HG03045 (cell line): ENCODE measurements at regions not wholly inside any gene's neighbourhood (a gene's known extent, or its start where the extent isn't known, plus 50 kb on each side); places are given as distances from the start of the nearest gene placed in this dataset.
"Not testable (repeated sequence)": the region's sequence is repeated elsewhere in the genome, so short reads cannot be mapped to it uniquely, and the experiment has no call there.

ENCODE experiments used
- ATAC-seq: cut with Tn5 transposase; IDR thresholded peaks from one replicate; pipeline ENCODE4 v1.9.1; 2021; ENCODE audit warnings: mild to moderate bottlenecking, moderate library complexity; ENCODE audit not compliant: unreplicated experiment

DNA sequence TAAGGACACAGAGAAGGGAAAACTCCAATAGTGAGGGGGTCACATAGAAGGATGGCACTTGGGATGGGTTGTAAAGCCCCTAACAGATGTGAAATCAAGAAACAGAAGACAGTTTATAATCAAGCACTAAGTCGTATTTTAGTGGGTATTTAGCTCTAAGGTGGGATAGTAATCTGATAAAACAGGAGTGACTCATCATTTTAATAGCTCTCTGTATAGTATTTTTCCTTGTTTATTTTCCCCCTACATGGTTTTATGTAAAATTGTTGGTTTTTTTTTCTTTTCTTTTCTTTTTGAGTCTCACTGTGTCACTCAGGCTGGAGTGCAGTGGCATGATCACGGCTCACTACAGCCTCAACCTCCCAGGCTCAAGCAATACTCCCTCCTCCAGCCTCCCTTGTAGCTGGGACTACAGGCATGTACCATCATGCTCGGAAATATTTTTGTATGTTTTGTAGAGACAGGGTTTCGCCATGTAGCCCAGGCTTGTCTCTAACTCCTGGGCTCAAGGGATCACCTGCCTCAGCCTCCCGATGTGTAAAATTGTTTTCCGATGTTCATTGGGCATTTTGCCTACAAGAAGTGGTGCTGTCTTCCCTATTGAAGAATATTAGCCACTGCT, 142.6 kb upstream of the SERPINE2 start:
- ATAC-seq = no peak

DNA sequence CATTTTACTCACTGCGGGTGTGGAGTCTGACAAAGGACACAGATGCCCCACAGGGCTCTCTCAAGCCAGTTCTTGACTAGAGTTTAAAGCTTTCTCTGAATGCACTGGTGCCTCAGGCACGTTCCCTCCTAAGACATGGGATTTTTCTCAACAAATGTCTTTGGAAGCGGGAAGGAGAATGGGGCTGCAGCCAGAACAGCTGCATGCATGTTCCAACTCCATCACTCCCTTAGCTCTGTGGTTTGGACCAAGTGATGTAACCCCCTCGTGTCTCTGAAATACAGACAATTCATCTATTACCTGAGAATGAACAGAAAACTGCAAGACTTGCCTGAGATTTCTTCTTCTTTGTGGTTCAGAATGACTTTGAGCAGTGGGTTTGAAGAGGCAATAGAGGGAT, 141.7 kb upstream of the SERPINE2 start:
- ATAC-seq = no peak

- ATAC-seq = no peak
These were observed 139.0 kb upstream of the SERPINE2 start for GRCh38 chr2:224178056-224178455.

GRCh38 chr2:224175538-224175937, 136.5 kb upstream of the SERPINE2 start:
- no peak for ATAC-seq

DNA sequence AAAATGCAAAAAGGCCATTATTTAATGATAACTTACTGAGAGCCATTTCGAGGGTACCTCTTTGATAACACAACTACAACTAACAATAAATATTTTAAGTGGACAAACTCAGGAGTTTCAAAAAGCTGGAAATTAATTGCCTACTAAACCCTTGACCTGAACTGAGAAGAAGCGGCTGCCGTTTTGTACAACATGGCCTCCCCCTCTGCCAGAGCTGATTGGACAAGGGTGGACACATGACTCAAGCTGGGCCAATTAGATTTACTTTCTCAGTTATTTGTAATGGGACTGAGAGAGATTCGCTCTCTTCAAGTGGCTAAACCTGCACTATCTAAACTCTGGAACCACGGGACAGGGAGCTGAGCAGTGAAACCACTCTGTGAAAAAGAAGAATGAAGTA, 135.9 kb upstream of the SERPINE2 start:
- no peak for ATAC-seq

DNA sequence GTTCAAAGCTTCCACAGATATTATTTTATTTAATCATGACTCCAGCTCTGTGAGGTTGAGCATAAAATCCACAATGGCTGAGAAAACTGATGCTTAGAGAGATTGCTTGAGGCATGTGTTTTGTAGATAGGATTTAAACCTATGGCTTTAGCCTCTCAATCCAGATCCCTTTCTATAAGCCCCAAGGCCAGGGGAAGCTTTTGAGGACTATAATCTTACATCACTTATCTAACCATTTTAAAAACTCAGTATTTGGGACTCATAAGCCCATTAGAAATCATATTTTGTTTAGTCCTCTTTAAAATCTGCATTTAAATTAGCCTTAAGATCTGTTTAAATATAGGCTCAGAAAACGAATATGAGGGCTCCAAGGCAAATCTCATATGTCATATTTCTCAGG, 135.4 kb upstream of the SERPINE2 start:
- ATAC-seq = no peak

DNA sequence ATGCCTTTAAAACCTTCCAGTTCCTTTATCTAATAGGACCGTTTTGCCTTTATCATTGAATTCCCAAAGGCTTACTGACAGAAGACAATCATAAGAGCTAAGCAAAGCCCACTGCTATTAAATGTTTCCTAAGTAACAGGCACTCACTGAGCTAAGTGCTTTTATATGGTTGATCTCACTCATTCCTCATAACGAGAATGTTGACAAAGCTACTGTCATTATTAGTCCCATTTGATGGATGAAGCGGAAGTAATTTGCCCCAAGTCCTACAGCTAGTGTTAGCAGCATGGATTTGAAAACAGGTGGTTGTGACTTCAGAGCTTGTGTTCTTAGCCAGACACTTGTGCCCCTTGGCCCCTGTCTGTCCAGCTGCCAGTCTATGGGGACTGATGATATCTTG, 134.8 kb upstream of the SERPINE2 start:
- no peak for ATAC-seq

- no peak for ATAC-seq
These were observed 134.1 kb upstream of the SERPINE2 start for GRCh38 chr2:224173210-224173609.

DNA sequence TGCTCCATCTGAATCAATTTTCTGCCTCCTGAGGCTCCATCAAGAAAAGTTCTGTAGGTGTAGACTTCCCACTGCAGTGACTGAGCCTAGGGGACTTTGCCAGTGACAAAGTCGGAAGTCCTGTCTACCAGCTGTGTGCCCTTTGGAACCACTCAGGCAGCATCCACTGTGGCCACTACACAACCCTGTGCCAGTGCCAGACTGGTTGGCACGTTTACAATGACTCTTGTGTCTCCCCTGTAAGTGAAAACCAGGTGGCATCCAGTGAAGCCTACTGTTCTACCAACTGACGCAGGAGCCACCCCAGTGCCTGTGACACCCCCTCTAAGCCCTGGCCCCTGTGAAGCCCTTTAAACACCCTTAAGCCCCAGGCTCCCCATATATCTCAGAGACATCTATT, 132.1 kb upstream of the SERPINE2 start:
- ATAC-seq = no peak

GRCh38 chr2:224169847-224170246, 130.8 kb upstream of the SERPINE2 start:
- no peak for ATAC-seq

DNA sequence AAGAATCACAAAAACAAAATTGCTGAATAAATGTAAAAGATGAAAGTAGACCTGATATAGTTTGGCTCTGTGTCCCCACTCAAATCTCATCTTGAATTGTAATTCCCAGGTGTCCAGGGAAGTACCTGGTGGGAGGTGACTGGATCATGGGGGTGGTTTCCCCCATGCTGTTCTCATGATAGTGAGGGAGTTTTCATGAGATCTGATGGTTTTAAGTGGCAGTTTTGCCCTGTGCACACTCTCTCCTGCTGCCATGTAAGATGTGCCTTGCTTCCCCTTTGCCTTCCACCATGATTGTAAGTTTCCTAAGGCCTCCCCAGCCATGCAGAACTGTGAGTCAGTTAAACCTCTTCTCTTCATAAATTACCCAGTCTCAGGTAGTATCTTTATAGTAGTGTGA, 128.7 kb upstream of the SERPINE2 start:
- ATAC-seq = not testable (repeated sequence)

GRCh38 chr2:224166654-224167053, 127.6 kb upstream of the SERPINE2 start:
- ATAC-seq = no peak

GRCh38 chr2:224165901-224166319, 126.8 kb upstream of the SERPINE2 start:
- no peak for ATAC-seq

- no peak for ATAC-seq
These were observed 124.7 kb upstream of the SERPINE2 start for GRCh38 chr2:224163566-224164307.

DNA sequence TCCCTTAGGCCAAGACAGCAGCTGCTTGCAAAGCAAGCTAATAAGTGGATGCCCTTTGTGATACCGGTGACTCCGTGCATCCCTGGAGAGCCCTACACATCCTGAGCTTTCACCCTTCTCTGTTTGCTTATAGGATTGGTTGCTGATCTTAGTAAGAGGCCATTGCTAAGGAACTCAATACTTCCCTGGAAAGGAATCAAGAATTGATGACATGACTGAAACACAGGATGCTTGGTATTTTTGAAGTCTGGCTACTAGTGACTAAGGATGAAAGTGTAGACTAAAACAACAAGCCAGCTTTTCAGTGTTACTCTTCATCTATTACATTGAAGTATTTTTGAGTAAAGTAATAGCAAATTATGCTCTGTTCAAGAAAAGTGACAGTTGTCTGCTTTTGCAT, 123.0 kb upstream of the SERPINE2 start:
- ATAC-seq = no peak

DNA sequence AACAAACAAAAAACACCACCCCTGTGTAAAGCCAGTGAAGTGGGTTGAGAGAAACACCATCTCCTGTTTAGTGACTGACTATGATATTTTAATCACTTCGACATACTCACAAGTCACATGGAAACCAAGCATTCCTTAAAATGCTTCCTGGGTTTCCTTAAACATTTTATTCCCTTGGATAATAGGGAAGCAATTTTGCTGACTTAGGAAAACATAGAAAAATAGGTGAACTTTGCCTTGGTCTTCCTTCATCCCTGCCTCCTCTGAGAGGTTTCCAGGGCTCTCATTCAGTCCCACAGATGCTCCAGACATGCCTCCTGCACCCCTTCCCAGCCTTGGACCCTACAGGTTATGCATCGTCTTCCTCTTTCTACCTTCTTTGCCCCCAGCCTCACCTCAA, 122.6 kb upstream of the SERPINE2 start:
- no peak for ATAC-seq

DNA sequence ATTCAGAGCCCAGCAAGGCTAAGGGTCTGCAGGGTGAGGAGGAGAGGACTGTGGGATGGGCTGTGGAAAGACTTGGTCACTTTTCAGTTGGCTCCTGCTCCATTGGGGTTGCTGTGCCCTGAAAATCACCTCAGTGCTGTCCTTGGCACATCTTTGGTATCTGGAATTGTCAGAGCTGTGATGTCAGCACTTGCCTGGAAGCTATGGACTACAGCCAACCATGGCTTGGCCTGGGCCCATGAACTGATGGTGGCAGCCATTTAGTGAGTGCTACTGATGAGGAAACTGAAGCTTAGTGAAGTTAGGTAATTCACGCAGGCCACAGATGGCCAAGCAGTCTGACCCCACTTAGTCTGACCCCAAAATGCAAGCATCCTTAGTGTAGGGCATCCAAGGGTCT, 121.8 kb upstream of the SERPINE2 start:
- ATAC-seq = no peak

GRCh38 chr2:224159345-224159928, 120.4 kb upstream of the SERPINE2 start:
- no peak for ATAC-seq

GRCh38 chr2:224158831-224159230, 119.7 kb upstream of the SERPINE2 start:
- ATAC-seq = no peak

GRCh38 chr2:224158061-224158460, 119.0 kb upstream of the SERPINE2 start:
- ATAC-seq = no peak

- ATAC-seq = no peak
These were observed 118.6 kb upstream of the SERPINE2 start for GRCh38 chr2:224157655-224158054.

GRCh38 chr2:224156436-224156835, 117.3 kb upstream of the SERPINE2 start:
- no peak for ATAC-seq
